ENCODE measurements at regions not wholly inside any gene's neighbourhood (a gene's known extent, or its start where the extent isn't known, plus 50 kb on each side); places are given as distances from the start of the nearest gene placed in this dataset.

- no peak for DNase-seq
These were observed 686.3 kb downstream of the FGF9 start for GRCh38 chr13:22357132-22357531.

- no peak for DNase-seq
These were observed 698.2 kb downstream of the FGF9 start for GRCh38 chr13:22369090-22369489.

GRCh38 chr13:22369840-22370239 is 699.0 kb downstream of the FGF9 start:
- DNase-seq = no peak

GRCh38 chr13:22372261-22372660 is 701.4 kb downstream of the FGF9 start:
- DNase-seq = no peak

GRCh38 chr13:22375151-22375550 is 704.3 kb downstream of the FGF9 start:
- DNase-seq = no peak

- no peak for DNase-seq
These were observed 717.0 kb downstream of the FGF9 start for GRCh38 chr13:22387899-22388298.

- DNase-seq = no peak
These were observed 729.0 kb downstream of the FGF9 start for GRCh38 chr13:22399801-22400420.

GRCh38 chr13:22402682-22403081 is 731.8 kb downstream of the FGF9 start:
- DNase-seq = no peak

GRCh38 chr13:22403144-22403543 is 732.3 kb downstream of the FGF9 start:
- no peak for DNase-seq

- no peak for DNase-seq
These were observed 735.0 kb downstream of the FGF9 start for GRCh38 chr13:22405891-22406290.

- no peak for DNase-seq
These were observed 741.6 kb downstream of the FGF9 start for GRCh38 chr13:22412452-22412851.

- no peak for DNase-seq
These were observed 751.1 kb downstream of the FGF9 start for GRCh38 chr13:22422023-22422422.

- no peak for DNase-seq
These were observed 751.8 kb downstream of the FGF9 start for GRCh38 chr13:22422712-22423111.

- no peak for DNase-seq
These were observed 752.4 kb downstream of the FGF9 start for GRCh38 chr13:22423261-22423660.

GRCh38 chr13:22425087-22425486 is 754.2 kb downstream of the FGF9 start:
- DNase-seq = no peak

GRCh38 chr13:22427066-22427465 is 753.7 kb upstream of the SGCG start:
- no peak for DNase-seq

- no peak for DNase-seq
These were observed 753.0 kb upstream of the SGCG start for GRCh38 chr13:22427783-22428182.

GRCh38 chr13:22428188-22428828 is 752.5 kb upstream of the SGCG start:
- no peak for DNase-seq

- DNase-seq = no peak
These were observed 748.1 kb upstream of the SGCG start for GRCh38 chr13:22432690-22433089.

GRCh38 chr13:22447132-22447886 is 733.5 kb upstream of the SGCG start:
- no peak for DNase-seq

GRCh38 chr13:22449251-22449650 is 731.5 kb upstream of the SGCG start:
- no peak for DNase-seq

- no peak for DNase-seq
These were observed 729.4 kb upstream of the SGCG start for GRCh38 chr13:22451327-22451741.

GRCh38 chr13:22454586-22454985 is 726.2 kb upstream of the SGCG start:
- DNase-seq = no peak

- no peak for DNase-seq
These were observed 725.7 kb upstream of the SGCG start for GRCh38 chr13:22455036-22455435.
